Uterus (tissue), 3 donors: ENCODE measurements at regions not wholly inside any gene's neighbourhood (a gene's known extent, or its start where the extent isn't known, plus 50 kb on each side); places are given as distances from the start of the nearest gene placed in this dataset.

Experiments
- DNase-seq, 2 donors: peaks; one replicate each; pipeline ENCODE4 v3.0.0-alpha.2; 2019 to 2020
- H3K27ac ChIP-seq, 2 donors: fragments of 200-600 bp; sonication (generic); 1 replicate in 1 of 2; 2 replicates in 1 of 2; pipeline ENCODE4 v1.5.1; 2016 to 2018
- H3K27me3 ChIP-seq, 2 donors: fragments of 200-600 bp; sonication (generic); one replicate each; pipeline ENCODE4 v1.5.1; 2018 to 2019; ENCODE audit warnings: control low read depth in 1 of 2
- H3K36me3 ChIP-seq, 2 donors: fragments of 200-600 bp; sonication (generic); one replicate each; pipeline ENCODE4 v1.5.1; 2019; ENCODE audit warnings: control low read depth in 1 of 2
- H3K4me1 ChIP-seq, 2 donors: fragments of 200-600 bp; sonication (generic); one replicate each; pipeline ENCODE4 v1.5.1; 2018 to 2019; ENCODE audit warnings: control low read depth in 1 of 2
- H3K4me3 ChIP-seq, 2 donors: fragments of 200-600 bp; sonication (generic); 1 replicate in 1 of 2; 2 replicates in 1 of 2; pipeline ENCODE4 v1.5.1; 2018 to 2019; ENCODE audit warnings: mild to moderate bottlenecking in 1 of 2
- H3K9me3 ChIP-seq, 2 donors: fragments of 200-600 bp; sonication (generic); one replicate each; pipeline ENCODE4 v1.5.1; 2019; ENCODE audit warnings: control low read depth in 1 of 2
- POLR2A ChIP-seq, 2 donors: fragments of 450-650 bp; IDR thresholded peaks; one replicate each; pipeline ENCODE4 v1.6.1; 2016; ENCODE audit warnings: antibody characterized with exemption in 2 of 2, mild to moderate bottlenecking in 1 of 2, moderate library complexity in 1 of 2
- intact Hi-C: fragments of 100-400 bp; cut with DNase I; formaldehyde crosslinking; loops from one replicate; pipeline ENCODE4 v1.15.1; 2023; ENCODE audit warnings: low total_unique reads
- TF ChIP-seq, protein P1 (sequence below), 4 experiments: fragments of 200-600 bp in 2 of 4; fragments of 450-650 bp in 2 of 4; sonication (generic) in 2 of 4; IDR thresholded peaks; one replicate each; pipeline ENCODE4 v1.5.1; 2016 to 2019; ENCODE audit warnings: antibody characterized with exemption in 4 of 4, mild to moderate bottlenecking in 2 of 4, moderate library complexity in 1 of 4
- donor health status: DM: yes; HTN: yes; CAD: no.

- H3K4me3 ChIP-seq, result no peak overlapping the region
- TF ChIP-seq POLR2A (IDR thresholded peaks at IDR 0.05), result no peak
- TF ChIP-seq, protein P1, sequence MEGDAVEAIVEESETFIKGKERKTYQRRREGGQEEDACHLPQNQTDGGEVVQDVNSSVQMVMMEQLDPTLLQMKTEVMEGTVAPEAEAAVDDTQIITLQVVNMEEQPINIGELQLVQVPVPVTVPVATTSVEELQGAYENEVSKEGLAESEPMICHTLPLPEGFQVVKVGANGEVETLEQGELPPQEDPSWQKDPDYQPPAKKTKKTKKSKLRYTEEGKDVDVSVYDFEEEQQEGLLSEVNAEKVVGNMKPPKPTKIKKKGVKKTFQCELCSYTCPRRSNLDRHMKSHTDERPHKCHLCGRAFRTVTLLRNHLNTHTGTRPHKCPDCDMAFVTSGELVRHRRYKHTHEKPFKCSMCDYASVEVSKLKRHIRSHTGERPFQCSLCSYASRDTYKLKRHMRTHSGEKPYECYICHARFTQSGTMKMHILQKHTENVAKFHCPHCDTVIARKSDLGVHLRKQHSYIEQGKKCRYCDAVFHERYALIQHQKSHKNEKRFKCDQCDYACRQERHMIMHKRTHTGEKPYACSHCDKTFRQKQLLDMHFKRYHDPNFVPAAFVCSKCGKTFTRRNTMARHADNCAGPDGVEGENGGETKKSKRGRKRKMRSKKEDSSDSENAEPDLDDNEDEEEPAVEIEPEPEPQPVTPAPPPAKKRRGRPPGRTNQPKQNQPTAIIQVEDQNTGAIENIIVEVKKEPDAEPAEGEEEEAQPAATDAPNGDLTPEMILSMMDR (IDR thresholded peaks at IDR 0.05), result no peak
- no peaks in the 10 kb centered on the region for H3K9me3 ChIP-seq
- DNase-seq, result no peak
- H3K27me3 ChIP-seq, result no peaks in the 10 kb centered on the region
- intact Hi-C loops, result no loop called here
- no peak overlapping the region for H3K27ac ChIP-seq
- no peaks in the 10 kb centered on the region for H3K36me3 ChIP-seq
- no peaks in the 10 kb centered on the region for H3K4me1 ChIP-seq
Measured at GRCh38 chr5:8956659-8957058, 589.2 kb downstream of the SEMA5A start.

DNA sequence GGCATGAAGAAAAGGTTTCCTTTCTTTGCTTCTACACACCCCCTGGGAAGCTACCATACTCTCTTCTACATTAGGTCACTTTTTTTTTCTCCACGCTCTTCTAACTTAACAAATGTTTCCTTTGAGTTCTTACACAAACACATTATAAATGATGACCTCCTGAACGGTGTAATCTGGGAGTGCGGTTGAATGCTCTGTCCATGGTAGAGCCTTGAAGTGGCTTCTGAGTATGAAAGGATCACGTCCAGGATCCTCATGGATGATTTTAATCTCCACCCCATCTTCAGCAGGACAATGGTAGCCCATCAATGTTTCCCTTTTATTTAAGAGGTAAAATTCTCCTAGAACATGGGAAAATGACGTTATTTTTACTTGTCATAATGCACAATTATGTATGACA is 587.3 kb downstream of the SEMA5A start:
- H3K9me3 ChIP-seq, result no peaks in the 10 kb centered on the region
- H3K27ac ChIP-seq, result no peak overlapping the region
- no peaks in the 10 kb centered on the region for H3K36me3 ChIP-seq
- intact Hi-C loops, result no loop called here
- DNase-seq, result no peak
- no peaks in the 10 kb centered on the region for H3K4me1 ChIP-seq
- no peaks in the 10 kb centered on the region for H3K27me3 ChIP-seq
- no peak for TF ChIP-seq POLR2A (IDR thresholded peaks at IDR 0.05)
- TF ChIP-seq, protein P1 (IDR thresholded peaks at IDR 0.05), result no peak
- no peak overlapping the region for H3K4me3 ChIP-seq

- intact Hi-C loops, result no loop called here
- Histone ChIP-seq H3K27ac (no peak overlapping the region), H3K36me3 (no peaks in the 10 kb centered on the region), H3K4me3 (no peak overlapping the region), H3K27me3 (no peaks in the 10 kb centered on the region), H3K9me3 (no peaks in the 10 kb centered on the region), H3K4me1 (no peaks in the 10 kb centered on the region)
- DNase-seq, result no peak
- TF ChIP-seq, protein P1 (IDR thresholded peaks at IDR 0.05), result no peak
- TF ChIP-seq POLR2A (IDR thresholded peaks at IDR 0.05), result no peak
Measured at GRCh38 chr5:8961219-8961618, 584.7 kb downstream of the SEMA5A start.

DNA sequence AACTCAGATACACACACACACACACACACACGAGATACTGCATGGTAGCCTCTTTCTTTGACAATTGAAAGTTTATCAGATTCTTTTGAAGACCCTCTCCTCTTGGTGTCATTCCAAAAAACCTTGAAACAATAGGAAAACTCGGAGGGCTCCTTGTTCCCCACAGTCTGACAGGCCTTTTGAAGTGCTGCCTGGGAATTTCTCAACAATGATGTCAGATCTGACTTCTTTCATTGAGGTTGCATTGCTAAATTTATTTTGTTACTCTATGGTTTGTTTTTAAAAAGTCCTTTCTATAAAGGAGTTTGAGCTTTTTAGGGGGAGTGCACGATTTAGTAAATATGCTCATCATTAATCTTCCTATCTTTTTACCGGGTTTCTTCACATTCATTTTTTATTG is 583.9 kb downstream of the SEMA5A start:
- Histone ChIP-seq H3K27me3 (no peaks in the 10 kb centered on the region), H3K4me3 (no peak overlapping the region), H3K9me3 (no peaks in the 10 kb centered on the region), H3K27ac (no peak overlapping the region), H3K4me1 (no peaks in the 10 kb centered on the region), H3K36me3 (no peaks in the 10 kb centered on the region)
- no peak for DNase-seq
- intact Hi-C loops, result no loop called here
- TF ChIP-seq POLR2A (IDR thresholded peaks at IDR 0.05), result no peak
- TF ChIP-seq, protein P1 (IDR thresholded peaks at IDR 0.05), result no peak

GRCh38 chr5:8981016-8981415 is 564.9 kb downstream of the SEMA5A start:
- TF ChIP-seq POLR2A (IDR thresholded peaks at IDR 0.05), result no peak
- TF ChIP-seq, protein P1 (IDR thresholded peaks at IDR 0.05), result no peak
- Histone ChIP-seq H3K36me3 (no peaks in the 10 kb centered on the region), H3K4me3 (no peak overlapping the region), H3K27me3 (no peaks in the 10 kb centered on the region), H3K4me1 (no peaks in the 10 kb centered on the region), H3K9me3 (no peaks in the 10 kb centered on the region), H3K27ac (no peak overlapping the region)
- intact Hi-C loops, result no loop called here
- no peak for DNase-seq
